Fibroblast of lung (primary cell): ENCODE measurements at regions not wholly inside any gene's neighbourhood (a gene's known extent, or its start where the extent isn't known, plus 50 kb on each side); places are given as distances from the start of the nearest gene placed in this dataset.
A peak's percentile ranks its signal among the peaks of the same experiment; 100 is the strongest.

Experiments used
- DNase-seq, 2 donors: peaks; one replicate each; pipeline versions ENCODE4 v3.0.0 to v3.0.0-alpha.2; 2010; ENCODE audit warnings: low read depth in 2 of 2
- H2AFZ ChIP-seq: 2 replicates; pipeline ENCODE4 v1.5.1; 2012; ENCODE audit warnings: low read length, control low read depth, inconsistent platforms
- H3K27ac ChIP-seq: 2 replicates; pipeline ENCODE4 v1.5.1; 2011; ENCODE audit warnings: low read length, control low read depth; ENCODE audit not compliant: insufficient read depth
- H3K27me3 ChIP-seq: 2 replicates; pipeline ENCODE4 v1.5.1; 2011; ENCODE audit warnings: mild to moderate bottlenecking, low read length; ENCODE audit not compliant: control insufficient read depth, insufficient read depth
- H3K36me3 ChIP-seq: 2 replicates; pipeline ENCODE4 v1.5.1; 2011; ENCODE audit warnings: low read length; ENCODE audit not compliant: control insufficient read depth, insufficient read depth
- H3K4me1 ChIP-seq: 2 replicates; pipeline ENCODE4 v1.5.1; 2011; ENCODE audit warnings: low read length; ENCODE audit not compliant: control insufficient read depth, insufficient read depth; ENCODE audit errors: extremely low read depth
- H3K4me2 ChIP-seq: 2 replicates; pipeline ENCODE4 v1.5.1; 2011; ENCODE audit warnings: low read length, control low read depth; ENCODE audit not compliant: insufficient read depth; ENCODE audit errors: extremely low read depth
- H3K4me3 ChIP-seq, 4 experiments: fragments of 200-600 bp in 1 of 4; sonication (generic) in 1 of 4; replicated peaks in 1 of 4; 2 replicates each; pipeline ENCODE4 v1.5.1; 2011 to 2016; ENCODE audit warnings: low read length in 4 of 4, low read depth in 3 of 4, mild to moderate bottlenecking in 3 of 4, control low read depth in 2 of 4, inconsistent platforms in 1 of 4, mixed read lengths in 1 of 4; ENCODE audit not compliant: insufficient read depth in 1 of 4; ENCODE audit errors: control extremely low read depth in 1 of 4
- H3K79me2 ChIP-seq: 2 replicates; pipeline ENCODE4 v1.5.1; 2012; ENCODE audit warnings: mild to moderate bottlenecking, low read length, inconsistent platforms; ENCODE audit not compliant: control insufficient read depth, insufficient read depth
- H3K9ac ChIP-seq: 2 replicates; pipeline ENCODE4 v1.5.1; 2011; ENCODE audit warnings: mild to moderate bottlenecking, low read length, control low read depth; ENCODE audit not compliant: insufficient read depth
- H3K9me3 ChIP-seq: 2 replicates; pipeline ENCODE4 v1.5.1; 2012; ENCODE audit warnings: low read depth, low read length; ENCODE audit not compliant: control insufficient read depth, insufficient read depth
- H4K20me1 ChIP-seq: 2 replicates; pipeline ENCODE4 v1.5.1; 2011; ENCODE audit warnings: low read length; ENCODE audit not compliant: control insufficient read depth, insufficient read depth; ENCODE audit errors: extremely low read depth
- CTCF ChIP-seq, 2 donors: IDR thresholded peaks in 1 of 2; conservative IDR thresholded peaks in 1 of 2; 1 replicate in 1 of 2; 2 replicates in 1 of 2; pipeline ENCODE4 v1.5.1; 2011 to 2012; ENCODE audit warnings: low read length in 2 of 2, control low read depth in 1 of 2, inconsistent platforms in 1 of 2, low read depth in 1 of 2, mild to moderate bottlenecking in 1 of 2
- EZH2 ChIP-seq: IDR thresholded peaks from 2 replicates; pipeline ENCODE4 v1.5.1; 2012; ENCODE audit warnings: low read length, control low read depth, mild to moderate bottlenecking; ENCODE audit errors: missing control alignments

GRCh38 chr18:67218556-67218955, 298.0 kb downstream of the DSEL start:
- no peaks in the 10 kb centered on the region for H3K9me3 ChIP-seq
- H3K79me2 ChIP-seq = no peaks in the 10 kb centered on the region
- H3K4me2 ChIP-seq = no peak overlapping the region
- no peak overlapping the region for H3K4me3 ChIP-seq
- no peaks in the 10 kb centered on the region for H4K20me1 ChIP-seq
- H3K9ac ChIP-seq = no peak overlapping the region
- H3K27ac ChIP-seq = no peak overlapping the region
- H3K4me1 ChIP-seq = no peaks in the 10 kb centered on the region
- H3K36me3 ChIP-seq = no peaks in the 10 kb centered on the region
- TF ChIP-seq CTCF (conservative IDR thresholded peaks at IDR 0.05 in 1 of 2, IDR thresholded peaks at IDR 0.05 in 1 of 2; ENCODE audit: low read depth in 1 of 2, low read length in 2 of 2) (no peak), EZH2 (no peak)
- no peaks in the 10 kb centered on the region for H3K27me3 ChIP-seq
- no peak for DNase-seq
- H2AFZ ChIP-seq = no peak overlapping the region

- DNase-seq = peak; percentile 59 to 84
These were observed 298.9 kb downstream of the DSEL start for GRCh38 chr18:67217551-67218166.

GRCh38 chr18:67216846-67217245, 299.7 kb downstream of the DSEL start:
- DNase-seq = peak in 1 of 2 donors; percentile 26
- no peaks in the 10 kb centered on the region for H3K36me3 ChIP-seq
- H2AFZ ChIP-seq = no peak overlapping the region
- H3K9ac ChIP-seq = no peak overlapping the region
- no peak overlapping the region for H3K4me2 ChIP-seq
- no peak overlapping the region for H3K27ac ChIP-seq
- TF ChIP-seq EZH2 (no peak), CTCF (conservative IDR thresholded peaks at IDR 0.05 in 1 of 2, IDR thresholded peaks at IDR 0.05 in 1 of 2; ENCODE audit: low read depth in 1 of 2, low read length in 2 of 2) (no peak)
- H3K9me3 ChIP-seq = no peaks in the 10 kb centered on the region
- no peaks in the 10 kb centered on the region for H3K27me3 ChIP-seq
- no peak overlapping the region for H3K4me3 ChIP-seq
- H3K79me2 ChIP-seq = no peaks in the 10 kb centered on the region
- H4K20me1 ChIP-seq = no peaks in the 10 kb centered on the region
- H3K4me1 ChIP-seq = no peaks in the 10 kb centered on the region

More at GRCh38 chr18:67217551-67218166, 298.9 kb downstream of the DSEL start:
- no peak overlapping the region for H3K4me3 ChIP-seq
- H4K20me1 ChIP-seq = no peaks in the 10 kb centered on the region
- no peak overlapping the region for H3K9ac ChIP-seq
- H2AFZ ChIP-seq = no peak overlapping the region
- H3K9me3 ChIP-seq = no peaks in the 10 kb centered on the region
- peak; percentile 55 to 62 for TF ChIP-seq CTCF (conservative IDR thresholded peaks at IDR 0.05 in 1 of 2, IDR thresholded peaks at IDR 0.05 in 1 of 2; ENCODE audit: low read depth in 1 of 2, low read length in 2 of 2)
- TF ChIP-seq EZH2 = no peak
- H3K4me1 ChIP-seq = no peaks in the 10 kb centered on the region
- no peak overlapping the region for H3K4me2 ChIP-seq
- H3K36me3 ChIP-seq = no peaks in the 10 kb centered on the region
- H3K27ac ChIP-seq = no peak overlapping the region
- no peaks in the 10 kb centered on the region for H3K79me2 ChIP-seq
- no peaks in the 10 kb centered on the region for H3K27me3 ChIP-seq
